GM19438 (cell line): ENCODE measurements at regions not wholly inside any gene's neighbourhood (a gene's known extent, or its start where the extent isn't known, plus 50 kb on each side); places are given as distances from the start of the nearest gene placed in this dataset.

Experiments used
- ATAC-seq: cut with Tn5 transposase; IDR thresholded peaks from one replicate; pipeline ENCODE4 v1.9.1; 2021; ENCODE audit warnings: low read depth; ENCODE audit not compliant: unreplicated experiment

- no peak for ATAC-seq
These were observed 229.0 kb upstream of the TBL1XR1 start for GRCh38 chr3:177426106-177426877.

- ATAC-seq = peak; percentile 99
These were observed 229.7 kb upstream of the TBL1XR1 start for GRCh38 chr3:177426878-177427495.

- ATAC-seq = no peak
These were observed 230.3 kb upstream of the TBL1XR1 start for GRCh38 chr3:177427540-177427939.

- ATAC-seq = no peak
These were observed 231.8 kb upstream of the TBL1XR1 start for GRCh38 chr3:177429079-177429478.

- no peak for ATAC-seq
These were observed 232.5 kb upstream of the TBL1XR1 start for GRCh38 chr3:177429771-177430170.

- ATAC-seq = no peak
These were observed 233.4 kb upstream of the TBL1XR1 start for GRCh38 chr3:177430653-177431052.

- no peak for ATAC-seq
These were observed 234.4 kb upstream of the TBL1XR1 start for GRCh38 chr3:177431525-177432176.

GRCh38 chr3:177435301-177435700 is 238.0 kb upstream of the TBL1XR1 start:
- ATAC-seq = no peak

GRCh38 chr3:177437513-177438337 is 240.4 kb upstream of the TBL1XR1 start:
- ATAC-seq = no peak

- no peak for ATAC-seq
These were observed 241.4 kb upstream of the TBL1XR1 start for GRCh38 chr3:177438596-177439220.

- ATAC-seq = no peak
These were observed 242.5 kb upstream of the TBL1XR1 start for GRCh38 chr3:177439694-177440269.

GRCh38 chr3:177440456-177441104 is 243.3 kb upstream of the TBL1XR1 start:
- ATAC-seq = no peak

GRCh38 chr3:177441276-177441812 is 244.1 kb upstream of the TBL1XR1 start:
- ATAC-seq = no peak

GRCh38 chr3:177441813-177442646 is 244.7 kb upstream of the TBL1XR1 start:
- peak; percentile 96 for ATAC-seq

GRCh38 chr3:177443469-177443868 is 246.2 kb upstream of the TBL1XR1 start:
- ATAC-seq = no peak

GRCh38 chr3:177444696-177445095 is 247.4 kb upstream of the TBL1XR1 start:
- ATAC-seq = no peak

GRCh38 chr3:177445549-177445948 is 248.3 kb upstream of the TBL1XR1 start:
- no peak for ATAC-seq

GRCh38 chr3:177446165-177446601 is 248.9 kb upstream of the TBL1XR1 start:
- no peak for ATAC-seq
